ENCODE measurements at regions not wholly inside any gene's neighbourhood (a gene's known extent, or its start where the extent isn't known, plus 50 kb on each side); places are given as distances from the start of the nearest gene placed in this dataset.

DNA sequence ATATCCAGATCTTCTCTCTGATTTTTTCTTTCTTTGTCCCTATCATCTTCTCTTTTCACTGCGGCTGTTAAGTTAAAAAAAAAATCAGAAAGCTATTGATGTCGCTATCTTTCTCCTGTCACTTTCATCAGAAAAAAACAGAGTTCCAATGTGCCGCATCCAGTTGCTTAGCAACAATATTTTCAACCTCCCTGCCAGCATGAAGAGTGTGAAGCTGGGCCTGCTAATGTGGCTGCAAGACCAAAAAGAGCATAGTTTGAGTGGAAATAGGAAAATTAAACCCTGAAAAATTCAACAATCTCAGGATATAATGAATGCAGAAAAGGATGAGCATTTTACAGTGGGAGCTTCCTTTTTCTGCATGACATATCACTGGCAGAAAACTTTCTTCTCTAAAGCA lies 1025.4 kb upstream of the LRFN5 start:
- TF ChIP-seq POLR2A (IDR thresholded peaks at IDR 0.05), result no peak
- TF ChIP-seq POLR2AphosphoS5 (IDR thresholded peaks at IDR 0.05), result no peak
- TF ChIP-seq CTCF (IDR thresholded peaks at IDR 0.05 in 8 of 11, conservative IDR thresholded peaks at IDR 0.05 in 3 of 11), result no peak
- Histone ChIP-seq H3K27me3 (replicated peaks in 1 of 7) (no peaks in the 10 kb centered on the region), H3K4me1 (no peaks in the 10 kb centered on the region), H3K36me3 (no peaks in the 10 kb centered on the region), H3K4me3 (no peak overlapping the region), H3K9me3 (no peaks in the 10 kb centered on the region), H3K27ac (no peak overlapping the region)
- intact Hi-C loops (cut with DNase I; ENCODE audit: low total_unique reads), result no loop called here
- WGBS, 5 donors, result 65 to 87% (median 71%) methylated on average over 3 of the region's 3 CpGs
- no peak for DNase-seq

GRCh38 chr14:40576880-40577478 lies 1029.7 kb upstream of the LRFN5 start:
- H3K4me1 ChIP-seq, result no peaks in the 10 kb centered on the region
- WGBS, 5 donors, result 58 to 76% (median 60%) methylated on average over 4 of the region's 4 CpGs
- H3K9me3 ChIP-seq, result no peaks in the 10 kb centered on the region
- TF ChIP-seq POLR2A (IDR thresholded peaks at IDR 0.05) (no peak), POLR2AphosphoS5 (IDR thresholded peaks at IDR 0.05) (no peak), CTCF (IDR thresholded peaks at IDR 0.05 in 8 of 11, conservative IDR thresholded peaks at IDR 0.05 in 3 of 11) (no peak)
- intact Hi-C loops (cut with DNase I; ENCODE audit: low total_unique reads), result no loop called here
- H3K27ac ChIP-seq, result no peak overlapping the region
- H3K36me3 ChIP-seq, result no peaks in the 10 kb centered on the region
- H3K27me3 ChIP-seq (replicated peaks in 1 of 7), result no peaks in the 10 kb centered on the region
- H3K4me3 ChIP-seq, result no peak overlapping the region
- no peak for DNase-seq

DNA sequence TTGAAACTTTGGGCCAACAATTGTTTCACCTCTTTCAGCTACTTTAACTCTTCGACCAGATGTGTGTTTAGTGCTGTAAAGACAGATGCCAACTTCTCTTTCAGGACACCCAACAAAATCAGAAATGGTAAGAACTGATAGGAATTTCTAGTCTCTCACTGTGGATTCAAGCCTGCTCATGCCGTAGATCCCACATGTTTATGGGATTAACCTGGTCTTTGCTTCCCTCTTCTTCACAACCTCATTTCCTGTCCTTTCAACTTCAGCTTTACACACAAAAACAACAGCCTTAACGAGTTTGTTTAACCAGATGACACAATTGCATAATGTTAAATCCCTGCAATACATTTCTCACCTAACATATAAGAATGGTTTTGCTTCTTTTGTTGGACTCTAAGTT lies 1031.9 kb upstream of the LRFN5 start:
- no peaks in the 10 kb centered on the region for H3K36me3 ChIP-seq
- H3K27me3 ChIP-seq (replicated peaks in 1 of 7), result no peaks in the 10 kb centered on the region
- H3K9me3 ChIP-seq, result no peaks in the 10 kb centered on the region
- no peak overlapping the region for H3K4me3 ChIP-seq
- no peaks in the 10 kb centered on the region for H3K4me1 ChIP-seq
- no peak overlapping the region for H3K27ac ChIP-seq
- intact Hi-C loops (cut with DNase I; ENCODE audit: low total_unique reads), result no loop called here
- DNase-seq, result no peak
- no peak for TF ChIP-seq CTCF (IDR thresholded peaks at IDR 0.05 in 8 of 11, conservative IDR thresholded peaks at IDR 0.05 in 3 of 11)
- no peak for TF ChIP-seq POLR2A (IDR thresholded peaks at IDR 0.05)
- TF ChIP-seq POLR2AphosphoS5 (IDR thresholded peaks at IDR 0.05), result no peak
- 29 to 54% (median 41%) methylated on average over 3 of the region's 3 CpGs for WGBS, 5 donors

DNA sequence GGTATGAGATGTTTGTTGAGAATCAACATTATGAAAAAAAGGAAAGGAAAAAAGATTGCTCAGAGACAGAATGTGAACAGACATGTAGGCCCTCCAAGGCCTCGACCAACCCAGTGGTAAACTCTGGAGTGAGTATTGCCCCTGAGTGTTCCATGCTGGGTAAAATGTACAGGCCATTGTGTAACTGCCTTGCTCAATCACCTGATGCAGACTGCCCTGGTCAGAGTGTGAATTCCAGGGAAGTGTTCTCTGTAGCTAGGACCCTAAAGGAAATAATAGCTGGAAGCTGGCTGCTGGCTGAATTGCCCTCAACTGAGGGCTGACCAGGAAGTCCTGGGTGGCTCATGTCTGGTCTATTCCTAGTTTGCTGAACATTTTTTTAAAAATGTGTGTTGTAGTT lies 1081.4 kb upstream of the LRFN5 start:
- Histone ChIP-seq H3K36me3 (no peaks in the 10 kb centered on the region), H3K9me3 (no peaks in the 10 kb centered on the region), H3K4me3 (no peak overlapping the region), H3K27ac (no peak overlapping the region), H3K4me1 (no peaks in the 10 kb centered on the region), H3K27me3 (replicated peaks in 1 of 7) (no peaks in the 10 kb centered on the region)
- intact Hi-C loops (cut with DNase I; ENCODE audit: low total_unique reads), result no loop called here
- TF ChIP-seq CTCF (IDR thresholded peaks at IDR 0.05 in 8 of 11, conservative IDR thresholded peaks at IDR 0.05 in 3 of 11) (no peak), POLR2A (IDR thresholded peaks at IDR 0.05) (no peak), POLR2AphosphoS5 (IDR thresholded peaks at IDR 0.05) (no peak)
- WGBS, 5 donors, result 46 to 72% (median 60%) methylated on average over 1 of the region's 1 CpG
- DNase-seq, result no peak
